Tibial nerve (tissue), 4 donors: ENCODE measurements at regions not wholly inside any gene's neighbourhood (a gene's known extent, or its start where the extent isn't known, plus 50 kb on each side); places are given as distances from the start of the nearest gene placed in this dataset.

Source experiments
- DNase-seq, 2 donors: peaks; one replicate each; pipeline ENCODE4 v3.0.0-alpha.2; 2019; ENCODE audit warnings: low spot score in 2 of 2
- H3K27ac ChIP-seq, 4 donors: fragments of 200-600 bp; sonication (generic) in 3 of 4; one replicate each; pipeline ENCODE4 v1.5.1; 2017 to 2019; ENCODE audit warnings: mild to moderate bottlenecking in 1 of 4
- H3K27me3 ChIP-seq, 2 donors: fragments of 200-600 bp; sonication (generic) in 1 of 2; one replicate each; pipeline versions ENCODE4 v1.5.1 to v1.6.0; 2017 to 2019
- H3K36me3 ChIP-seq, 3 donors: fragments of 200-600 bp; sonication (generic); one replicate each; pipeline ENCODE4 v1.5.1; 2018 to 2019
- H3K4me1 ChIP-seq, 4 donors: fragments of 200-600 bp; sonication (generic) in 3 of 4; one replicate each; pipeline ENCODE4 v1.5.1; 2017 to 2019
- H3K4me3 ChIP-seq, 4 donors: fragments of 200-600 bp; sonication (generic) in 3 of 4; one replicate each; pipeline ENCODE4 v1.5.1; 2017 to 2019; ENCODE audit warnings: mild to moderate bottlenecking in 1 of 4, moderate library complexity in 1 of 4
- H3K9me3 ChIP-seq, 4 donors: fragments of 200-600 bp; sonication (generic) in 3 of 4; one replicate each; pipeline ENCODE4 v1.5.1; 2017 to 2019
- EP300 ChIP-seq, 2 donors: sonication (generic); formaldehyde crosslinking; IDR thresholded peaks; one replicate each; pipeline ENCODE4 v1.6.1; 2017; ENCODE audit warnings: antibody characterized with exemption in 2 of 2, mild to moderate bottlenecking in 1 of 2
- POLR2A ChIP-seq, 2 donors: fragments of 450-650 bp; IDR thresholded peaks; one replicate each; pipeline ENCODE4 v1.6.1; 2017; ENCODE audit warnings: antibody characterized with exemption in 2 of 2, mild to moderate bottlenecking in 2 of 2, moderate library complexity in 2 of 2
- WGBS, 2 donors: methylation state at CpG; one replicate each; pipeline ENCODE4 v1.1.5; 2018; 5-methylcytosine and 5-hydroxymethylcytosine counted together
- TF ChIP-seq, protein P1 (sequence below), 5 experiments: fragments of 200-600 bp in 3 of 5; fragments of 450-650 bp in 2 of 5; sonication (generic) in 3 of 5; IDR thresholded peaks; one replicate each; pipeline ENCODE4 v1.5.1; 2016 to 2019; ENCODE audit warnings: antibody characterized with exemption in 5 of 5, mild to moderate bottlenecking in 3 of 5, moderate library complexity in 2 of 5

DNA sequence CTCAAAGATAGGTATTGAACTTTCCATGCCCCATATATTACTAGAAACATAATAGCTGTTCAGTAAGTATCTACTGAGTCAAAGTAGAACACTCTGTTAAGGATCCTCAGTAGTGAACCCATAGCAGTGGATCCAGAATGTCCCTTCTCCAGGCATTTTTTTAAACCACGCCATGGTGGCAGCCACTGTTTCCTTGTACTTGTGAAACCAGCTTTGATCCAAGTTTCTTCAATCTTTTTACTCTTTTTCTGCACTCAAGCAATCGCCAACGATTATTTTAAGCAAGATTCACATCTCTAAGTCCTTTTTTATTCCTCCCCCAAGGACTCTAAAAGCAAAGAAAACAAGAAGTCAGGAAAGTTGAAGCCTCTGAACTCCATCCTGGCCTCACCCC is 291.2 kb upstream of the SLC14A2 start:
- Histone ChIP-seq H3K9me3 (no peaks in the 10 kb centered on the region), H3K27me3 (no peaks in the 10 kb centered on the region), H3K36me3 (no peaks in the 10 kb centered on the region), H3K4me1 (peaks cover 0 to 41% (median 3%) of the 10 kb centered on the region in 4 donors), H3K27ac (peak overlapping the region in 1 of 4 donors; percentile 29), H3K4me3 (no peak overlapping the region)
- no peak for DNase-seq
- WGBS, 2 donors = 58 to 68% methylated on average over 3 of the region's 3 CpGs
- TF ChIP-seq, protein P1, sequence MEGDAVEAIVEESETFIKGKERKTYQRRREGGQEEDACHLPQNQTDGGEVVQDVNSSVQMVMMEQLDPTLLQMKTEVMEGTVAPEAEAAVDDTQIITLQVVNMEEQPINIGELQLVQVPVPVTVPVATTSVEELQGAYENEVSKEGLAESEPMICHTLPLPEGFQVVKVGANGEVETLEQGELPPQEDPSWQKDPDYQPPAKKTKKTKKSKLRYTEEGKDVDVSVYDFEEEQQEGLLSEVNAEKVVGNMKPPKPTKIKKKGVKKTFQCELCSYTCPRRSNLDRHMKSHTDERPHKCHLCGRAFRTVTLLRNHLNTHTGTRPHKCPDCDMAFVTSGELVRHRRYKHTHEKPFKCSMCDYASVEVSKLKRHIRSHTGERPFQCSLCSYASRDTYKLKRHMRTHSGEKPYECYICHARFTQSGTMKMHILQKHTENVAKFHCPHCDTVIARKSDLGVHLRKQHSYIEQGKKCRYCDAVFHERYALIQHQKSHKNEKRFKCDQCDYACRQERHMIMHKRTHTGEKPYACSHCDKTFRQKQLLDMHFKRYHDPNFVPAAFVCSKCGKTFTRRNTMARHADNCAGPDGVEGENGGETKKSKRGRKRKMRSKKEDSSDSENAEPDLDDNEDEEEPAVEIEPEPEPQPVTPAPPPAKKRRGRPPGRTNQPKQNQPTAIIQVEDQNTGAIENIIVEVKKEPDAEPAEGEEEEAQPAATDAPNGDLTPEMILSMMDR (IDR thresholded peaks at IDR 0.05) = no peak
- TF ChIP-seq POLR2A (IDR thresholded peaks at IDR 0.05) (no peak), EP300 (IDR thresholded peaks at IDR 0.05) (no peak)

DNA sequence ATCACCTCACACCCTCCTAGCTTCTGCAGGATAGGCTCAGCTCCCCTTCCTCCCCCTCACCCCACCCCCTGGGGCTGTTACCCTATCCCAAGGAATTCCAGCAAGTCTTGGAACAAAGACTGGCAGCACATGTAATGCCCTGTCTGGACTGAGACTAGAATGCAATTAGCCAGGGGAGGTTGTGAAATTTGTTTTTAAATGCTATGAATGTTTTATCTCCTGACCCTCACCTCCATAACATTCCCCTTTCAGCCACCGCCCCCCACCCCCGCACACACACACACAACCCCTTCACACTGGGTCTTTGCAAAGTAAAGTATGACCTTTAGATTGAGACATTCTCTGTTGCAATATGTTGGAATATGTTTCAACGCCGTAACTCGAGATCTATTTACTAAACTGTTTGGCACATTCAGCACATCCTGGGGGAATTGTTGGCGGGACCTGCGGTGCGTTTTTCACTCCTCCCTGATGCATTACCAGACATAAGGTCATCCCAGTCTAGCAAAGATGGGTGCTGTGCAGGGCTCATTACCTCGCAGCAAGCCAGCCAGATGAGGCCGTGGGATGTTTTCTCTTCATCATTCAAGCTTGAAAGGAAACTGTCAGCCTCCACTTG is 290.7 kb upstream of the SLC14A2 start:
- H3K4me3 ChIP-seq = no peak overlapping the region
- H3K4me1 ChIP-seq = peaks cover 0 to 46% (median 3%) of the 10 kb centered on the region in 4 donors
- TF ChIP-seq EP300 (IDR thresholded peaks at IDR 0.05) (peak in 1 of 2 donors; percentile 83), POLR2A (IDR thresholded peaks at IDR 0.05) (no peak)
- TF ChIP-seq, protein P1 (IDR thresholded peaks at IDR 0.05) = no peak
- WGBS, 2 donors = 32 to 38% methylated on average over 10 of the region's 10 CpGs
- no peaks in the 10 kb centered on the region for H3K27me3 ChIP-seq
- DNase-seq = peak; percentile 57 to 66
- H3K9me3 ChIP-seq = no peaks in the 10 kb centered on the region
- H3K27ac ChIP-seq = peak overlapping the region in 2 of 4 donors; percentile 36
- H3K36me3 ChIP-seq = no peaks in the 10 kb centered on the region

DNA sequence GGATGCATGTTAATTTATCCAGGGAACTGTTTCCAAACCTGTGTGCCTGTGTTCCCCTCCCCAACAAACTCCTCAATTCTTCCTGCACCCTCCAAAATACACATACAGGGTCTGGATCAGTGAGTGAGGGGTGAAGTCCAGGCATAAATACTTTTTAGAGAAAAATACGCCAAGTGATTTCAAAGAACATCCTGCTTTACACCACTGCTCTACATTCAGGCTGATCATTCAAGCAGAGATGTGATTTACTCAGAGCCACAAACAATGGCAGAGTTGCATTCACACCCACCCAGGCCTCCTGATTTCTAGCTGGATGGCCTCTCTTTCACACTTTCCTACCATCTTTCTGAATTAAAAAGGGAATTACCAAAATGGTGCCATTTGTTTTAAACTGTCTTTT is 289.5 kb upstream of the SLC14A2 start:
- Histone ChIP-seq H3K4me1 (peaks cover 0 to 49% (median 3%) of the 10 kb centered on the region in 4 donors), H3K27ac (no peak overlapping the region), H3K4me3 (no peak overlapping the region), H3K9me3 (no peaks in the 10 kb centered on the region), H3K36me3 (no peaks in the 10 kb centered on the region), H3K27me3 (no peaks in the 10 kb centered on the region)
- no peak for DNase-seq
- TF ChIP-seq POLR2A (IDR thresholded peaks at IDR 0.05) (no peak), EP300 (IDR thresholded peaks at IDR 0.05) (no peak)
- TF ChIP-seq, protein P1 (IDR thresholded peaks at IDR 0.05) = no peak
- 83 to 91% methylated on average over 1 of the region's 1 CpG for WGBS, 2 donors

DNA sequence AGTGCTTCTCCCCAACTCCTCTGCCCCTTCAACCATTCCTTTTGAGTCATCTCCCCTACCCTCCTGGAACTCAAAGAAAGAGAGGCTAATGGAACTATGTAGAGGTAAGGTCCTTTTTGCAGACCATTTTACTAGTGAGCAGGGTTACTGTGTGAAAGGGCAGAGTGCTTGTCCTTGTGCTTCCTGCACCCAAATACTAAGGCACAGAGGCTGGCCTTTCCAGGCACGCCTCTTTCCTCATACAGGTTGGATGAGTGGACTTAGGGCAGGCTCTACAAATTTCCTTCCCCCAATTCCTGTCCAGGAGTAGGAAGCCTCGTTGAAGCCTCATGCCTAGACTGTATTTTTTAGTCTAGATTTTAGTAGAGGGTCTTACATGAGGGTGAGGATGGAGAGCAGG is 288.8 kb upstream of the SLC14A2 start:
- 81 to 90% methylated on average over 2 of the region's 2 CpGs for WGBS, 2 donors
- H3K9me3 ChIP-seq = no peaks in the 10 kb centered on the region
- peaks cover 0 to 43% (median 3%) of the 10 kb centered on the region in 4 donors for H3K4me1 ChIP-seq
- TF ChIP-seq, protein P1 (IDR thresholded peaks at IDR 0.05) = no peak
- TF ChIP-seq EP300 (IDR thresholded peaks at IDR 0.05) = no peak
- TF ChIP-seq POLR2A (IDR thresholded peaks at IDR 0.05) = no peak
- H3K27me3 ChIP-seq = no peaks in the 10 kb centered on the region
- no peak overlapping the region for H3K4me3 ChIP-seq
- no peaks in the 10 kb centered on the region for H3K36me3 ChIP-seq
- no peak overlapping the region for H3K27ac ChIP-seq
- no peak for DNase-seq

DNA sequence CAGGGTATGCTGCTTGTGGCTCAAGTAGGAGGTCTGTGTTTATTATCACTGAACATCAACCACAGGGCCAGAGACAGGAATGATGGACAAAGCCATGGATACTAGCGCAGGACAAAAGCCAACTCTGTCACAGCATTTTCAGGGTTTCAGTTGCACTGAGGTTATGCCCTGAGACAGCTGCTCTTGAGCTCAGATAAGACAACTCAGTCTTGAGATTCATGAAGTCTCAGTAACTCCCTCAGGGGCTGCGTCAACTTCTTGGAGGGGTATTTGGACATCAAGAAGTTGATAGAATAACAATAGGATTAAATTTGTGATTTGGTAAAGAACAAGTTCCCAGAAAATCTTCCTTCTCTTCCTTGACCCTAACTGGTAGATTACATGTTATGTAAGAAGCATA is 287.0 kb upstream of the SLC14A2 start:
- H3K27ac ChIP-seq = peak overlapping the region in 2 of 4 donors; percentile 1 to 55
- H3K9me3 ChIP-seq = no peaks in the 10 kb centered on the region
- no peak for TF ChIP-seq EP300 (IDR thresholded peaks at IDR 0.05)
- TF ChIP-seq POLR2A (IDR thresholded peaks at IDR 0.05) = no peak
- TF ChIP-seq, protein P1 (IDR thresholded peaks at IDR 0.05) = no peak
- no peaks in the 10 kb centered on the region for H3K36me3 ChIP-seq
- peaks cover 0 to 45% (median 3%) of the 10 kb centered on the region in 4 donors for H3K4me1 ChIP-seq
- DNase-seq = no peak
- no peak overlapping the region for H3K4me3 ChIP-seq
- no peaks in the 10 kb centered on the region for H3K27me3 ChIP-seq
- WGBS, 2 donors = 70 to 78% methylated on average over 2 of the region's 2 CpGs
